GM21619 (cell line): ENCODE measurements at regions not wholly inside any gene's neighbourhood (a gene's known extent, or its start where the extent isn't known, plus 50 kb on each side); places are given as distances from the start of the nearest gene placed in this dataset.
"Not testable (repeated sequence)": the region's sequence is repeated elsewhere in the genome, so short reads cannot be mapped to it uniquely, and the experiment has no call there.

ENCODE experiments used
- ATAC-seq: cut with Tn5 transposase; IDR thresholded peaks from one replicate; pipeline ENCODE4 v1.9.1; 2021; ENCODE audit not compliant: unreplicated experiment

DNA sequence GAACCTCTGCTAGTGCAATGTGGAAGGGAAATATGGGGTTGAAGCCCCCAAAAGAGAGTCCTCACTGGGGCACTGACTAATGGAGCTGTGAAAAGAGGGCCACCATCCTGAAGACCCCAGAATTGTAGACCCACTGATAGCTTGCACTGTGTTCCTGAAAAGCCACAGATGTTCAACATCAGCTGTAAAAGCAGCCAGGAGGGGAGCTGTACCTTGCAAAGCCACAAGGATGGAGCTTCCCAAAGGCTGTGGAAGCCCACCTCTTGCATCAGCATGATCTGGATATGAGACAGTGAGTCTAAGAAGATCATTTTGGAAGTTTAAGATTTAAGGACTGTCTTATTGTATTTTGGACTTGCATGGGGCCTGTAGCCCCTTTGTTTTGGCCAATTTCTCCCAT is 125.8 kb upstream of the TGFBR2 start:
- no peak for ATAC-seq

- ATAC-seq = no peak
Observed at GRCh38 chr3:30481241-30481640, 125.2 kb upstream of the TGFBR2 start.

DNA sequence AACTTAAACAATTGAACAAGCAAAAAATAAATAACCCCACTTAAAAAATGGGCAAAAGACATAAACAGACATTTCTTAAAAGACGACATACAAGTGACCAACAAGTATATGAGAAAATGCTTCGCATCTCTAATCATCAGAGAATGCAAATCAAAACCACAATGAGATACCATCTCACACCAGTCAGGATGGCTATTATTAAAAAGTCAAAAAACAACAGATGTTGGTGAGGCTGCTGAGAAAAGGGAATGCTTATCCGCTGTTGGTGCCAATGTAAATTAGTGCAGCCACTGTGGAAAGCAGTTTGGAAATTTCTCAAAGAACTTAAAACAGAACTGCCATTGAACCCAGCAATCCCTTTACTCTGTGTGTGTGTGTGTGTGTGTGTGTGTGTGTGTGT is 122.2 kb upstream of the TGFBR2 start:
- not testable (repeated sequence) for ATAC-seq

DNA sequence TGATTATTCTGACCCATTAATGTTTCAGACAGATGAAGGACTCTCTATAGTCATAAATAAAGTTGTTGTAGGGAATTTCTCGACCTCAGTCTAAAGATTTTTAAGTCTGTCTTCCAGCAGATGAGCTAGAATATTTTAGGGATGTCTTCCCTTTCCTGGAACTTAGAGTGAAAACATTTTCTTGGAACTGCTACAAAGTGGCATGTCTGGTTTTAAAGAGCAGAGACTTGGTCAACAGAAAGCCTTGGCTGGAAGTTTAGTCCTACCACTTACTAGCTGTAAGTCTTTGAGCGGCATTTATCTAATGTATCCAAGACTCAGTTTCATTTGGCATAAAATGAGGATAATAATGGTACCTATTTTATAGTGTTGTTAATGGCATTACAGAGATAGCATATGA is 120.0 kb upstream of the TGFBR2 start:
- ATAC-seq = no peak

DNA sequence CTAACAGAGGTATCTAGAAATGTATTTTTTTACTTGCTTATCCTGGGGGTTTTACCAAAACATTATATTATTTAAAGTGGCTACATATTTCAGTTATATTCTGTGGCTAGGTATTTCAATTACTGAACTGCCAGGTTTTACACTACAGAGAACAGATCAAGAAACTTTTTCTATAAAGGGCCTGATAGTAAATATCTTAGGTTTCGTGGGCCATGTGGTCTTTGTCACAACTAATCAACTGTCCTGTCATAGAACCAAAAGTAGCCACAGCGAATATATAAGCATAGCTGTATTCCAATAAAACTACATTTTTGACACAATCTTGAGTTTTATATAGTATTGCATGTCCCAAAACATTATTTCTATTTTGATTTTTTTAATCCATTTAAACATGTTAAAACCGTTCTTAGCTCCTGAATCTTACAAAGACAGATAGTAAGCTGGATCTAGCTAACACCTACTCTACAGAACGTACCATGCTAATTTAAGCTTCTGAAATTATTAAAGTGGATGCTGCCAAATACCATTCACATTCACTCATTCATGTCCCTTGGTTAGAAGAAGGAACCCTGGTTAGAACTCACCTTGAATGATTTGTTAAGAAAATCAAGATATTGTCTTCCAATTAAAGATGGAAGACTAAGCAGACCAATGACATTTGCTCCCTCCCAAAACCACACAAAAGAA is 118.2 kb upstream of the TGFBR2 start:
- ATAC-seq = no peak

GRCh38 chr3:30492322-30493192 is 113.8 kb upstream of the TGFBR2 start:
- no peak for ATAC-seq

- no peak for ATAC-seq
Observed at GRCh38 chr3:30493911-30494311, 112.5 kb upstream of the TGFBR2 start.

- no peak for ATAC-seq
Observed at GRCh38 chr3:30495172-30496065, 111.0 kb upstream of the TGFBR2 start.

- no peak for ATAC-seq
Observed at GRCh38 chr3:30496066-30496966, 110.1 kb upstream of the TGFBR2 start.

DNA sequence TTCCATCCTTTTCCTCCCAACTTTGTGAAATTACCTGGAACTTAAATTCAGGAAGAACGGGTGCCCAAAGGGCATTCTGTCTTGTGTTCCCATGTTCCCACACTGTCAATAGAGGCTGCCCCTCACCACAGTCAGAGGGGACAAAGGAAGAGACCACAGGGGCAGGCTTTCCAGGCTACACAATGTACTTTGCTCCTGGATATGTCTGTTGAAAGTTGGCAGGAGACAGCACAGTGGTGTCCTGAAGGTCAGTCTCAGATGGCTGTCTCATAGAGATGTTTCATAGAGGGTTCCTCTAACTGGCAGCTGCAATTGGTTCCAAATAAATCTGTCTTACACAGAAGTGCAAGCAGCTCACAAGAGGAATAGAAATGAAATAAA is 107.8 kb upstream of the TGFBR2 start:
- ATAC-seq = no peak

DNA sequence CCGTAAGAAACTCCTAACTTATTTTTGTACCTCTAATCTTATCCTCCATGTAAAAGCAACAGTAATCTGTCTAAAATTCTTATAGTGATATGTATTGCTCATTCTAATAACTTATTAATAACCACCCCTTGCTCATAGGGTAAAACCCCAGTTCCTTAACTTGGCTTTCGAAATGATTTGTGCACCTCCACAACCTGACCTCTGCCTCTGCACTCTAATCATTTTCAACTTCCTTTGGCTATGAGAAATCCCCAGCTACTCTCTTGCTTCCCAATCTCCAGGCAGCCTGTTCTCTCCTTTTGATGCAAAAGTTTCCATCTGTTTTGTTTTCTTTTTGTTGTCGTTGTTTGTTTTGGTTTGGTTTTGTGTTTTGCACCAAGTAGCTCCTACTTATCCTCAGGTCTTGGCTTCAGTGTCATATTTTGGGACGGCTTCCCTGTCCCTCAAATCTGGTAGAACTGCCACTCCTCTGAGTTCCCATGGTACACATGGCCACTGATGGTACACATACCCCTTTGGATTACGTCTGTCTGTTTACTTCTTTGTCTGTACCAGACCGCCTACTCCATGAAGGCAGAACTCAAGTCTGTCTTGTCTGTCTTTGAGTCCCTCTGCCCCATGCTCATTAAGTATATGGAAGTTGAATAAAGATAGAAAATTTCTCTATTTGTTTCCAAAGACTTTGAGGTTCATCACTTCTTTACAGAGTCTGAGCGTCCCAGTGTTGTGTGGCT is 105.6 kb upstream of the TGFBR2 start:
- peak; percentile 95 for ATAC-seq

DNA sequence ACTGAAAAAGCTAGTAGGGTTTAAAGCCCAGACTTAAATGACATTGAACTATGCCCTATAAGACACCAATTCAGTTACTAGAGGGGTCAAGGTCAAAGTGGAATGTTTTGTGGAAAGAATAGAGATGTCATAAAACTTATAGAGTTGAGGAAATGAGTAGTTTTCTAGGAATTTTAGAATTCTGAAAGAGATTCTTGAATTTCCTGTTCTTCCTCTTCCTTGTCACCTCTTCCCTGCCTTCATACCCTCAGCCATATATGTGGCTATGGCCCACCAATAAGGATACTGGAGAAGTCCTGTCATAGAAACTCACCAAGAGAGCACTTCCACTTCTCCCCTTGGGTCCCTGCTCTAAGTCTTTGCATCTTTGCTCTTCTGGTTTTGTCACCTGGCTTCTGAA is 104.9 kb upstream of the TGFBR2 start:
- ATAC-seq = no peak

- no peak for ATAC-seq
Observed at GRCh38 chr3:30502051-30502741, 104.2 kb upstream of the TGFBR2 start.

DNA sequence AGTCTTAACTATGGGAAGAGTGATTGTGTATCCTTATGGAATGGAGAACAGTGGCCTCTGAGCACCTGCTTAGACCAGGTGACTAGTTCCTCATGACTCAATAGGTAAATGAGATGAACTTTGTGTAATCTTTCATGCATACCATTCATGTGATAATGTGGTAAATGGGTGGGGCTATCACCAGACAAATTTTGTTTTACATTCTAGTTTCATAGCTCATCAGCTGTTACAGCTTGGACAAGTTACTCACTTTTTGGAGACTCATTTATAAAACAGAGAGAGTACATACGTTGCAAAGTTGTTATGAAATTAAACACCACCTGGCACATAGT is 103.7 kb upstream of the TGFBR2 start:
- ATAC-seq = peak; percentile 41

DNA sequence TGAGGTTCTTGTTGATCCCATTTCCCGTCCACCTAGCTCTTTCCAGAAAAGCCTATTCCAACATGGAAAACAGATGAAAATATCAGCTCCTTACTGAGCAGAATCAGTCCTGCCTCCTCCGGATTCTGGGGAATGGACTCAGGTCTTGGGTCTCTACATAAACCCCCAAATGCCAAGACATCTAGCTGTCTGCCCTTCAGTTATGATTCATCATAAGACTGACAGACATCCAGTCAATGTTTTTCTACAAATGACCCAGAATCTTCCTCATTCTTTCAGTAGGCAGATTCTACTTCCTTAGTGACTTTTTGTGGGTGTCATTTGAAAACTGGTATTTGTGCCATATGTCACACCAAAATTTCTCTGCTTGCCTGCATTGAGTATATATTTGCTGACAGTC is 103.0 kb upstream of the TGFBR2 start:
- ATAC-seq = no peak

DNA sequence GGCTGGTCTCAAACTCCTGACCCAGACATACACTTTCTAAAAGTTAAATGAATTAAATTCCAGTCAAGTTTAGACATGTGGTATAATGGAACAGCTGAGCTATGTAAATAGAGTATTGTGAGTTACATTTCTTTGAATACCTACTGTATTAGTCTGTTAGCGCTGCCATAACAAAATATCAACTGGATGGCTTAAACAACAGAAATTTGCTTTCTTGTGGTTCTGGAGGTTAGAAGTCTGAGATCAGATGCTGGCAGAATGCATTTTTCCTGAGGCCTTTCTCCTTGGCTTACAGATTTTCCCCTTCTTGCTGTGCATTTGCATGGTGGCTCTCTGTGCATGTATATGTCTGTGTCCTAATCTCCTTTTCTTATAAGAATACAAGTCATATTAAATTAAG is 101.5 kb upstream of the TGFBR2 start:
- ATAC-seq = no peak

- no peak for ATAC-seq
Observed at GRCh38 chr3:30505866-30506520, 100.4 kb upstream of the TGFBR2 start.

GRCh38 chr3:30508339-30508738 is 98.1 kb upstream of the TGFBR2 start:
- no peak for ATAC-seq

GRCh38 chr3:30510596-30510995 is 95.8 kb upstream of the TGFBR2 start:
- no peak for ATAC-seq
